ENCODE measurements at regions not wholly inside any gene's neighbourhood (a gene's known extent, or its start where the extent isn't known, plus 50 kb on each side); places are given as distances from the start of the nearest gene placed in this dataset.

- Histone ChIP-seq H3K36me3 (ENCODE audit: insufficient read depth, low read length) (no peaks in the 10 kb centered on the region), H3K9ac (ENCODE audit: low read depth, low read length) (no peak overlapping the region), H3K79me2 (ENCODE audit: insufficient read depth, low read length) (no peaks in the 10 kb centered on the region), H3K4me1 (ENCODE audit: insufficient read depth, low read length) (no peaks in the 10 kb centered on the region), H3K4me3 (ENCODE audit: low read depth in 1 of 2, low read length in 2 of 2) (no peak overlapping the region), H2AFZ (ENCODE audit: low read depth, low read length) (no peak overlapping the region), H3K4me2 (ENCODE audit: insufficient read depth, low read length) (no peak overlapping the region), H3K27ac (ENCODE audit: low read length) (no peak overlapping the region), H3K9me3 (ENCODE audit: insufficient read depth, low read length, severe bottlenecking) (no peaks in the 10 kb centered on the region), H4K20me1 (ENCODE audit: insufficient read depth, low read length) (no peaks in the 10 kb centered on the region), H3K27me3 (ENCODE audit: insufficient read depth, low read length, poor library complexity) (no peaks in the 10 kb centered on the region)
- no peak for ATAC-seq (ENCODE audit: insufficient read depth, low read depth)
- no peak for DNase-seq
- TF ChIP-seq CTCF (IDR thresholded peaks at IDR 0.05; ENCODE audit: borderline replicate concordance, extremely low read depth, low read length, poor library complexity, severe bottlenecking) (no peak), EZH2 (IDR thresholded peaks at IDR 0.05; ENCODE audit: borderline replicate concordance, low read depth, low read length, severe bottlenecking) (no peak)
Measured at GRCh38 chr14:42856106-42856505, 1249.4 kb downstream of the LRFN5 start.

GRCh38 chr14:42855085-42855484, 1248.4 kb downstream of the LRFN5 start:
- Histone ChIP-seq H3K9ac (ENCODE audit: low read depth, low read length) (no peak overlapping the region), H3K27ac (ENCODE audit: low read length) (no peak overlapping the region), H3K9me3 (ENCODE audit: insufficient read depth, low read length, severe bottlenecking) (no peaks in the 10 kb centered on the region), H3K4me2 (ENCODE audit: insufficient read depth, low read length) (no peak overlapping the region), H2AFZ (ENCODE audit: low read depth, low read length) (no peak overlapping the region), H4K20me1 (ENCODE audit: insufficient read depth, low read length) (no peaks in the 10 kb centered on the region), H3K79me2 (ENCODE audit: insufficient read depth, low read length) (no peaks in the 10 kb centered on the region), H3K4me3 (ENCODE audit: low read depth in 1 of 2, low read length in 2 of 2) (no peak overlapping the region), H3K4me1 (ENCODE audit: insufficient read depth, low read length) (no peaks in the 10 kb centered on the region), H3K36me3 (ENCODE audit: insufficient read depth, low read length) (no peaks in the 10 kb centered on the region), H3K27me3 (ENCODE audit: insufficient read depth, low read length, poor library complexity) (no peaks in the 10 kb centered on the region)
- no peak for DNase-seq
- ATAC-seq (ENCODE audit: insufficient read depth, low read depth): no peak
- TF ChIP-seq EZH2 (IDR thresholded peaks at IDR 0.05; ENCODE audit: borderline replicate concordance, low read depth, low read length, severe bottlenecking) (no peak), CTCF (IDR thresholded peaks at IDR 0.05; ENCODE audit: borderline replicate concordance, extremely low read depth, low read length, poor library complexity, severe bottlenecking) (no peak)

GRCh38 chr14:42854061-42854460, 1247.4 kb downstream of the LRFN5 start:
- Histone ChIP-seq H3K9me3 (ENCODE audit: insufficient read depth, low read length, severe bottlenecking) (no peaks in the 10 kb centered on the region), H3K27ac (ENCODE audit: low read length) (no peak overlapping the region), H3K27me3 (ENCODE audit: insufficient read depth, low read length, poor library complexity) (no peaks in the 10 kb centered on the region), H2AFZ (ENCODE audit: low read depth, low read length) (no peak overlapping the region), H3K9ac (ENCODE audit: low read depth, low read length) (no peak overlapping the region), H3K79me2 (ENCODE audit: insufficient read depth, low read length) (no peaks in the 10 kb centered on the region), H3K4me3 (ENCODE audit: low read depth in 1 of 2, low read length in 2 of 2) (no peak overlapping the region), H3K36me3 (ENCODE audit: insufficient read depth, low read length) (no peaks in the 10 kb centered on the region), H3K4me2 (ENCODE audit: insufficient read depth, low read length) (no peak overlapping the region), H3K4me1 (ENCODE audit: insufficient read depth, low read length) (no peaks in the 10 kb centered on the region), H4K20me1 (ENCODE audit: insufficient read depth, low read length) (no peaks in the 10 kb centered on the region)
- DNase-seq: no peak
- TF ChIP-seq EZH2 (IDR thresholded peaks at IDR 0.05; ENCODE audit: borderline replicate concordance, low read depth, low read length, severe bottlenecking) (no peak), CTCF (IDR thresholded peaks at IDR 0.05; ENCODE audit: borderline replicate concordance, extremely low read depth, low read length, poor library complexity, severe bottlenecking) (no peak)
- no peak for ATAC-seq (ENCODE audit: insufficient read depth, low read depth)

GRCh38 chr14:42848652-42849051, 1242.0 kb downstream of the LRFN5 start:
- Histone ChIP-seq H3K4me3 (ENCODE audit: low read depth in 1 of 2, low read length in 2 of 2) (no peak overlapping the region), H3K9me3 (ENCODE audit: insufficient read depth, low read length, severe bottlenecking) (no peaks in the 10 kb centered on the region), H4K20me1 (ENCODE audit: insufficient read depth, low read length) (no peaks in the 10 kb centered on the region), H3K27me3 (ENCODE audit: insufficient read depth, low read length, poor library complexity) (no peaks in the 10 kb centered on the region), H3K36me3 (ENCODE audit: insufficient read depth, low read length) (no peaks in the 10 kb centered on the region), H3K4me1 (ENCODE audit: insufficient read depth, low read length) (no peaks in the 10 kb centered on the region), H2AFZ (ENCODE audit: low read depth, low read length) (no peak overlapping the region), H3K9ac (ENCODE audit: low read depth, low read length) (no peak overlapping the region), H3K79me2 (ENCODE audit: insufficient read depth, low read length) (no peaks in the 10 kb centered on the region), H3K27ac (ENCODE audit: low read length) (no peak overlapping the region), H3K4me2 (ENCODE audit: insufficient read depth, low read length) (no peak overlapping the region)
- DNase-seq (no peak), ATAC-seq (ENCODE audit: insufficient read depth, low read depth) (no peak)
- no peak for TF ChIP-seq EZH2 (IDR thresholded peaks at IDR 0.05; ENCODE audit: borderline replicate concordance, low read depth, low read length, severe bottlenecking)
- TF ChIP-seq CTCF (IDR thresholded peaks at IDR 0.05; ENCODE audit: borderline replicate concordance, extremely low read depth, low read length, poor library complexity, severe bottlenecking): no peak

Data from DND-41 (cell line).